ENCODE measurements at regions not wholly inside any gene's neighbourhood (a gene's known extent, or its start where the extent isn't known, plus 50 kb on each side); places are given as distances from the start of the nearest gene placed in this dataset.

DNA sequence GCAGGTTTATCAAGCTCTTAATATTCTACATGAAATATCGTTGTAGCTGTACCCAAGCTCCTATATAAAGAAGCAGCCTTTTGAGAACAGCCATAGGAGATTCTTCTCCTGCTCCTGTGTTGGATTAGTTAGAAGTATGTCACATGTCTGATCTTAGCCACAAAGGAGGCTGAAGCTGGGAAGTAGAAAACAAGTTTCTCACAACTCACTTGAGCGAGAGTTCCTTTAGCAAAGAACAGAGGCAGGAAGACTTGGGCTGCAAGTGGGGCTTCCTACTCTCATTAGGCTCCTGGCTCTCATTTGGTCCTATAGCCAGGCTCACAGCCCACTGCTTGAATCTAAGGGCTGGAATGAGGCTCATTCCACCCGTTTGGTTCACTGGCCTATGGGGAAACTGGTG is 281.9 kb downstream of the BTG1 start:
- DNase-seq (ENCODE audit: low read depth in 3 of 3, low spot score in 1 of 3): no peak

DNA sequence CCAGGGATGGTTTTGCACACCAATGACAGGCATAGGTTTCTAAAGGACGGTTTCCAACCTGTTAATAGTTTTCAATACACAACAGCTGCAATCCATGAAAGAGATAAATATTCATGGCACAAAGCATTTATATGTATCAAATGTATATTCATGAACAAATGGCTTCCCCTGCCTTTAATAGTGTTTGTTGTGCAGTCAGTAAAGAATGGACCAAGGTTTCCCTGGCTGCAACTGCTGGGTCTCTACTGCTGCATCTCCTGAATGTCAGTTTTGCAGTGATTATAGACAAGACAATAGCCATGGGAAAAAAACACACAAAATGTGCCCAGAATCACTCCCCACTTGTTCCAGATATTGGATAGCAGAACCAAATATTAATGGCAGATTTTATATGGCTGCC is 284.1 kb downstream of the BTG1 start:
- DNase-seq (ENCODE audit: low read depth in 3 of 3, low spot score in 1 of 3): no peak

DNA sequence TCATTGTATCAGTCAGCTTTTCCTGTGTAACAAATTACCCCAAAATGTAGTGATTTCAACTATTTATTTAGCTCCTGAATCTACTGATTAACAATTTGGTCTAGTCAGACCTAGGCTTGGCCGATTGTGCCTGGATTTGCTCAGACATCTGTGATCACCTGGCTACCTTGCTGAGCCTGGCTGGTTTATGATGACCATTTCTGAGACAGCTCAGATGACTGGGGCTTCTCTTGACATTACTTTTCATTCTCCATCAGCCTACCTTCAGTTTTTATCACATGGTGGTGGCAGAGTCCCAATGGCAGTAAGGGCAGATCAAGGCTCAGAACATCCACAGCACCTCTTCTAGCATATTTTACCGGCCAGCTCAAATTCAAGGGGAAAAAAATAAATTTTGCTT is 286.3 kb downstream of the BTG1 start:
- no peak for DNase-seq (ENCODE audit: low read depth in 3 of 3, low spot score in 1 of 3)

DNA sequence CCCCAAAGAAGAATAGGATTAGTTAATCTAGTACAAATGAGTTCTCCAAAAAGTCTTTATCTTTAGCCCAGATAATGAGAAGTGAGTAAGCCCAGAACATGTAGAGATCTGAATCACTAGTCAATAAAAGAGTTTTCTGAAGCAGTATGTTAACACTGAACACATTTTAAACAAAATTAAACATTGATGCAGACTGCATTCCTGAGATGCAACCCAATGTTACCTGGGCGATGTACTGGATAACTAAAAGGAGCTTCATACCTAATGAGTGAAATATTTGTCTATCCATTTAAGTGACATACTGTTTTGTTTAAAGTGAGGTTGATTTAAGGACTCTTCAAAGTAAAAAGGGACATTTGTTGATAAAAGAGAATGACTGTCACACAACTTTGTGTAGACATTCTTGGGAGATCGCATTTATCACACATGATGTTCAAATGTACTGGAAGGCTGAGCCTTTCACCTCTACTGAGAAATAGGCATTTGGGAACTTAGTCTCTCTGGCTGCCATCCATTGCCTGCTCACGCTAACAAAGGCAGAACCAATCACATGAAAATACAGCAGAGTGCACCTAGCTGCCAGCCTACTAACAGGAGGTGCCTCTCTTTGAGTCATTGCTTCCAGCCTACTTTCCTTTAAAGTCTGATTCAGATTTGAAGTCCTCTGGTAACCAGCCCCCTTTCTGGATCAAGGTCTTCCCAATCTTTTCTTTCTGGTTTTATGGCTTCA is 287.7 kb downstream of the BTG1 start:
- DNase-seq (ENCODE audit: low read depth in 3 of 3, low spot score in 1 of 3): no peak

DNA sequence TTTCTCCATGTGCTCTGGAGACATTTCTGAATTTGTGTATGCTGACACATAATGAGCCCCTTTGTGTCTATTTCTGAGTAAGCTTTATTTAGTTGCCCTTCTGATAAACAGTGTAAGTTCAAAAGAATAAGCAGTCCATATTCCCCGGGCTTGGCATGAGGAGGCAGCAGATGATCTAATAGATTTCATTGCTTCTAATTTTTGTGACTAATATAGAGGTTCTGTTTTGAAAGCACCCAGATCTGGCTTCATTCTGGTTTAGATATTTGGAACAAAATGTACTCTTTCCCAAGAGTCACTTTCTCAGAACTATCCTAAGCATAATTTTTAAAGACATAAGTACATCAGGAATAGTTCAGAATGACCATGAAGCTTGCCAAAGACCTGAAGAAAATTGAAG is 290.9 kb downstream of the BTG1 start:
- no peak for DNase-seq (ENCODE audit: low read depth in 3 of 3, low spot score in 1 of 3)

DNA sequence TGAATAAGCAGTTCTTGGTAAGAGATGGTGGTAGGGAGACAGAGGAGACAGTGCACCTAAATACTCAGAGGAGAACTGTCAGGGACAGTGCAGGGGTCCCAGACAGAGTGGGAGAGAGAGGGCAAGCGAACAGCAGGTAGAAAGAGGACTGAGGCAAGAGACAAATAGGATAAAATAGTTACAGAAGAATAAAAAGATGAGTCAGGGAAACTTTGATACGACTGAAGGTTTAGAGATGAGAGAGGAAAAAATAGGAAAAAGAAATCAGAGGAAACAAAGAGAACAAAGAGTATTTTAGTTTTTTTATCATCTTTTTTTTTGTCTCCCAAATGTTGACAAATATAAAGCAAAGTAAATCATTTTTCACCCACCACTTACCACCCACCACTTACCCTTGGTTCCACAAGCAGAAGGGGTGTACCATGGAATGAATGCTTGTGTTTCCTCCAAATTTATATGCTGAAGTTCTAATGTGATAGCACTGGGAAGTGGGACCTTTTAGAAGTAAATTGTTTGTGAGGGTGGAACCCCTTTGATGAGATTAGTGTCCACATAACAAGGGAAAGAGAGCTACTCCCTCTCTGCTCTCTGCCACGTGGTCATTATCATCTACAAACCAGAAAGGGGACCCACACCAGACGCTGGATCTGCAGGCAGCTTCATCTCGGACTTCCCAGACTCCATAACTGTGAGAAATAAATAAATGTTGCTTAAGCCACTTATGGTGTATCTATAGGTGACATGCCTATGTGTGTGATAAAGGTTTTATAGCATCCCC is 292.1 kb downstream of the BTG1 start:
- no peak for DNase-seq (ENCODE audit: low read depth in 3 of 3, low spot score in 1 of 3)

DNA sequence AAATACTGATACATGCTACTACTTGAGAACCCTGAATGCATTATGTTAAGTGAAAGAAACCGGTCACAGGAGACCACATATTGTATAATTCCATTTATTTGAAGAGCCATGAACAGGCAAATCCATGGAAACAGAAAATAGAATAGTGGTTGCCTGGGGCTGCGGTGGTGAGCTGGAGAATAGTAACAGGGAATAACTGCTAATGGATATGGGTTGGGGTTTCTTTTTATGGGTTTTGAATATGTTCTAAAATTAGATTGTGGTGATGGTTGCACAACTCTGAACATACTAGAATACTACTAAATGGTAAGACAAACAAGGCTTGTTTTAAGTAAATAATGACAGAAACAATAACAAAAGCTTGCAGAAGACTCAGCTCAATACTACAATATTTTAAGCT is 293.0 kb downstream of the BTG1 start:
- DNase-seq (ENCODE audit: low read depth in 3 of 3, low spot score in 1 of 3): no peak

DNA sequence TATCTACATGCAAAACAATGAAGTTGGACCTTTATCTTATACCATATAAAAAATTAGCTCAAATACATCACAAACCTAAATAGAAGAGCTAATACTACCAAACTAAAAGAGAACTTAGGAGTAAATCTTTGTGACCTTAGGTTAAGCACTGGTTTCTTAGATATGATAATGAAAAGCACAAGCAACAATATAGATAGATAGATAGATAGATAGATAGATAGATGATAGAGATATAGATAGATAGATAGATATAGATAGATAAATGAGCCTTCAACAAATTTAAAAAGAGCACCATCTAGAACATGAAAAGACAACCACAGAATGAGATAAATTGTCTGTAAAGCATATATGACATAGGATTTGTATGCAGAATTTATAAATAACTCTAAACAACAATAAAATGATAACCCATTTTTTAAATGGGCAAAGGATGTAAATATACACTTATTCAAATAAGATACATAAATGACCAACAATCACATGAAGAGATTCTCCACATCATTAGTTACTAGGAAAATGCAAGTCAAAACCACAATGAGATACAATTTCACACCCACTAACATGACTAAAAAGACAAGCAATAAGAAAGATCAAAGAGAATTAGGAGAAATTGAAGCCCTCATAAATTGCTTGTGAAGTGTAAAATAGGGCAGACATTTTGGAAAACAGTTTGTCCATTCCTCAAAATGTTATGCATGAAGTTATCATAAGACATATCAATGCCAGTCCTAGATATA is 293.7 kb downstream of the BTG1 start:
- DNase-seq (ENCODE audit: low read depth in 3 of 3, low spot score in 1 of 3): no peak

DNA sequence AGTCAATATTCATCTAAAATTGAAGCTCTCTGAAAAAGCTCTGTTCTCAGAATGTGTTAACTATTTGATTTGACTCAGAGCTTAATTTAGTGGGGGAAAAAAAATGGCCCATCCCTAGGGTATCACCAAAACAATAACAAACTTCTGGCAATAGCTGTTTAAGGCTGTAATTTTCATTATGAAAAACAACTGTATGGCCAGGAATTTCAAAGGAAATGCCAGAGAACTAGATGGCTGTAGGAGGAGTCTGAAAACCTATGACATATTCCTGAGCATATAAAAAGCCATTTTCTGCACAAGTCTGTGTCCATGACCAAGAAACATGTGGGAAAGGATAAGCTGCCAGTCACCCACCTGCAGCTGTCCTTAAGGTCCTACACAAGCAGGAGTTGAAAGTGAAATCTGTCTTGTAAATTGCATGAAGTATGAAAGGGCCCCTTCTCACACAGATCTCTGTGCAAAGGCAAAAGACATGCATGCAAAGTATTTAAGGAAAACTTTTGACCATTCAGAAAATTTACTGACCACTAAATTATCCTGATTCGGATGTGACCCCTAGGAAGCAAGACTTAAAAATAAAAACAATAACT is 299.1 kb downstream of the BTG1 start:
- DNase-seq (ENCODE audit: low read depth in 3 of 3, low spot score in 1 of 3): no peak

DNA sequence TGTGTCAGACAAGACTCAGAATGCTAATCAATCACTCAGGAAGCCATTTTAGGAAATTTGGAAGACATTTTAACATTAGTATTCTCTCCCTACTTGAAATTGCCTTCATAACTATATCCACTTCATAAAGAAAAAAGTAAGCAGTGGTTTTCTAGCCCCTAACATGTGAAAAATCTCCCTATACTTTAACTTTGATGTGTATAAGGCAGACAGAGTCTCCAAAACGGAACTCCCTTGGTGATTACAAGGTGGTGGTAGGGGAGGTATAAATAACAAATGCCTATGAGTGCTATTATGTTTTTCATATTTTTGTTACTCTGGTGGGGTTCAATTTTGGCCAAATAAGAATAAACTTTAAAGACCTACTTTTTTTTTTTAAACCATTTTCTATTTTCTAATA is 300.3 kb downstream of the BTG1 start:
- DNase-seq (ENCODE audit: low read depth in 3 of 3, low spot score in 1 of 3): no peak

DNA sequence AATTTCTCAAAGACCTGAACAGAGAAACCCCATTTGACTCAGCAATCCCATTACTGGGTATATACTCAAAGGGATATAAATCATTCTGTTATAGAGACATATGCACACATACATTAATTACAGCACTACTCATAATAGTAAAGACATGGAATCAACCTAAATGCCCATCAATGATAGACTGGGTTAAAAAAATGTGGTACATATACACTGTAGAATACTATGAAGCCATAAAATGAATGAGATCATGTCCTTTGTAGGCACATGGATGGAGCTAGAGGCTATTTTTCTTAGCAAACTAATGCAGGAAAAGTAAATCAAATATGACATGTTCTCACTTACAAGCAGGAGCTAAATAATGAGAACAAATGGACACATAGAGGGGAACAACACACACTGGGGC is 303.8 kb downstream of the BTG1 start:
- DNase-seq (ENCODE audit: low read depth in 3 of 3, low spot score in 1 of 3): no peak

DNA sequence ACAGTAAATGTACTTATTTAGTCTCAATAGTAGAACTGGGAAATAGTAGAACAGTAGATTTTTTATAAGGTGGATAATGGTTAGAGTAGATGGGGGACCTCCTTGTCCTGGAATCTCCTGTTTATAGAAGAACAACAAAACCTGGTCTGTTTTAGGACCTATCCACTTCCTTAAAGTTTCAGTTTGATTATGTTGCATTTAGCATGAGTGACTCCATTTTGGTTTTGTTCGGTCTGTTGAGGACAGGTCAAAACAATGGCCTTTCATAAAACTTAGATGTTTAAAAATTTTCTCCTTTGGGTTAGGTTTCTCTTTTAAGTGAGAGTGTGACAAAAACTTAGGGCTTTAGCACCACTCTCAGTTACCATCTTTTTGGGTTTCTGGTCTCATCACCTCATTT is 308.9 kb downstream of the BTG1 start:
- no peak for DNase-seq (ENCODE audit: low read depth in 3 of 3, low spot score in 1 of 3)

DNA sequence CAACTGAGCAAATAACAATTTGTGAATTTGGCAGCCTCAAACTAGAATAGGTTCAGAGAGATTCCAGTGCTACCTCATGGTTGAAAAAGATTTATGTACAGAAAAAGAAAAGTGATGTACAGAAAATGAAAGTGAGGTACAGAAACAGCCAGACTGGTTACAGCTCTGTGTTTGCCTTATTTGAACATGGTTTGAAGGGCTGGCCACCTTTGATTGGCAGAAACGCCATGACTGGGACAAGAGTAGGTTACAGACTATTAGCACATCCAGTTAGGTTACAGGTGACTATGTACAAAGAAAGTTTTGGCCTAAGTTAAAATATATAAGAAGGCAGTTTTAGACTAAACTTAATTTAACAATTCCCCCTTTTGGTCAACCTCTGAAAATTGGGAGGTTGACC is 309.4 kb downstream of the BTG1 start:
- DNase-seq (ENCODE audit: low read depth in 3 of 3, low spot score in 1 of 3): no peak

DNA sequence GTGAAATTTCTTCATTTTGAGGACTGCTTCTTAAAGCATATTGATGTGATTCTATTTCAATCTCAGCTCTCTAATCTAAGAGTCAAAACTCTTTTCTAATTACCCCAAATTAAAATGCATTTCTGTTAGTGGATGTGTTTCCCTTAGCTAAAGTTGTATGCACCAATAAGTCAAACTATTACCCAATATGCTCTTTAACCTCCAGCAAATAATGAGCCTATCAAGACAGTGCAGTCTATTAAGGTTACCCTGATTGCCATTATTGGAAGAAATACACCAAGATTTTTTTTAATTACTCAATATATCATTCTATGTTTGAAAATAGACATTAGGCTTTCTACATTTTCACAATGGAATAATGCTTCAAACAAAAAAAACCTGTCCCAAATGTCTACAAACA is 310.0 kb downstream of the BTG1 start:
- no peak for DNase-seq (ENCODE audit: low read depth in 3 of 3, low spot score in 1 of 3)

DNA sequence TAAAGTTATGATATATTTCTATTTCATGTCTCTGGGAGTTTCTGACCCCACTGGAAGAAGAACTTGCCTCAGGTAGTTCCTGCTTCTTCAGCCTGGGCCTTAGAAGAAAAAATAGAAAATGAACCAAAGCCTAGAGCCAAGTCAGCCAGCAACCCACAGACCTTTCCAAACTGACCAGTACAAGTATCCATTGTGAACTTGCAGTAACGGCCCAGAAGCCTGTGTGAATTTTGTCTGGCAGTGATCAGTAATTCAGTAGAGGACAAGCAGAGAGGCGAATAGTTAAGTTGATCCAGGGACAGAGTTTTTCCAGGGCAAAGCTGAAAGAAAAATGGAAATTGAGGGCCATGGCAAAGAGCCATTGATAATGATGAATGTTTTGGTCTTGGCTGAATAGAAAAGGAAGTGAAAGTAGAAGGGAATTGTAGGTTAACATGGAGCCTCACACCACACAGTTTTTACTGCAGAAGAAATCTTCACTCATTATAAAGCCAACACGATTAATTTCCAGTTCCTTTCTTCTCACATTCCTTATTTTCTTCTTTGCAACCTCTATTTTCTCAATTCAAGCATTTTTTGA is 311.8 kb downstream of the BTG1 start:
- no peak for DNase-seq (ENCODE audit: low read depth in 3 of 3, low spot score in 1 of 3)

DNA sequence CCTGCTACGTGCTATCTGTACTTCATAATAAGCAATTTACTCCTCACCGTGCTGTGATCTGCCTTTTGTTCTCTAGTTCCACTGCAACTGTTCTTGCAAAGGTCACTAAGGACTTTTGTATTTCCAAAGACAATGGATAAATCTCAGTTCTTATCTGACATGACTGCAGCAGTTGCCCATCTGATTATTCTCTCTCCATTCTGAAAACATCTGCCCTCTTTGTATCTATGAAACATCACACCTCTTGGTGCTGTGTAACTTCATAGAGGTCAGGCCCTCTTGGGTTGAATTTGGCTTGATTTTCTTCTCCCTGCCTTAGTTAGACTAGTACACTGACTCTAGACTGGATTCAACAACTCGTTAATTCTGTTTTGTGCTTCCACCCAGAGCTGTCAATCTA is 319.6 kb downstream of the BTG1 start:
- no peak for DNase-seq (ENCODE audit: low read depth in 3 of 3, low spot score in 1 of 3)

DNA sequence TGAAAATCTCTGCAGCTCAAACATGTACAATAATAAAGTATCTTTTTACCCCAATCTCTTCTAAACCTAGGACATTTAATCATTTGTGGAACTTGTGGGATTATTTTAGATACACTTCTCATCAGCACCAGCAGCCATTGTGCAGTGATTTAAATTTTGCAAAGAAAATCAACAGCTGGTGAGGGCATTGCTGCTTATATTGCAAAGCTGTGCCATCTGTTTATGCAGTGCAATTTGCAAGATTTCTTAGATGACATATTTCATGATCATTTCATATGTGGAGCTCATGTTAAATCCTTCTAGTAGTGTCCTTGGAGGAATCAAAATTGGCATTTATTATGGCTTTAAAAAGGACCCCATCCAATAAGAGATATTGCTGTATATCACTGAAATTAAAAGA is 320.7 kb downstream of the BTG1 start:
- no peak for DNase-seq (ENCODE audit: low read depth in 3 of 3, low spot score in 1 of 3)

DNA sequence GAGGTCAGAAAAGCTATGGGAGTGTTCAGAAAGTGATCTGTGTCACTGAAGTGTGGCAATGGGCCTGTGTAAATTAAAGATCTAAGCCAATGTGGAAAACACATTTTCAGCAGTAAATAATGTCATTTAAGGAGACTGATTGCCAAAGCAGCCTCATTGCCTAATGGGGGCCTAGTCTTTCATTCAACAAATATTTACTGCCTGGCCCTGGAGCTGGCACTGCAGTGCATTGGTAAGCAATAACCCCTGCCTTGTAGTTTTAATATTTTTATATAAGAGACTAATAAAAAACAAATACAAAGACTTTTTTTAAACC is 326.6 kb downstream of the BTG1 start:
- DNase-seq (ENCODE audit: low read depth in 3 of 3, low spot score in 1 of 3): no peak

DNA sequence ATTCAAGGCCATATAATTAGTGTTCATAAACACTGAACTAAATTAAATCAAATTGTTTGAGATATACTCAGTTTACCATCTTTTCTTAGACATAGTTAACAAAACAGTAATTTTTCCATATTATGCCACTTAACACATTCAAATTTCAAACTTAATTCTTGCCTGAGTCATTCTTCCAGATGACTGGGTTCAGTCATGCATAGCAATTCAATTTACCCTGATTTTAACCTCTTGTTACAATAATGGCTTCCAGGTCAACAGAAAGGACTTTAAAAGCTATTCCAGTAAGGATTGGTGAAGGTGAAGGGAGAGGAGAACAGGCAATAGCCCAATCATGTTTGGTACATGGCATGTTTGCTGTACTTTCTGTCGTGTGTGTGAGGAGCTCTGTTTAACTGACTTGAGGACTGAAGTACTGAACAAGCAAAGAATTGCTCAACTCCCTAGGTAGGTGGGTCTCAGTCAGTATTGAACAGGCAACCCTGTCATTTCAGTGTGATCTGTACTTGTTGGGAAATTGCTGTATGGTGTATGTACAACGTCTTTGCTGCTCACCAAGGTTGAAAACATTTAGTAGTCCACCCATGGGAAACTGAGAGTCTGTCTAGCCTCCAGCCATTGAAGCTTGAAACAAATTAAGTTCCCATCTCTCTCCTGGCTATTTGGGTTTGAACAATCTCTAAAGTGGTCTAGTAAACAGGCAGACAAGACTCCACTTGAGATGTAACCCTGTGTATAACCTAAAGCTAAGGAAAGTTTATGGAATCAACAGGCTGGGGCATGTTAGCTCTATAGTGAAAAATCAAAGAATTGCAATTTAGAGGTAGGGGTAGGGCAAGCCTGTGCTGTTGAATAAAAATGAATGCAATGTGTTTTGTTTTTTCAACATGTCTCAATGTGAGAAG is 327.2 kb downstream of the BTG1 start:
- DNase-seq (ENCODE audit: low read depth in 3 of 3, low spot score in 1 of 3): no peak

DNA sequence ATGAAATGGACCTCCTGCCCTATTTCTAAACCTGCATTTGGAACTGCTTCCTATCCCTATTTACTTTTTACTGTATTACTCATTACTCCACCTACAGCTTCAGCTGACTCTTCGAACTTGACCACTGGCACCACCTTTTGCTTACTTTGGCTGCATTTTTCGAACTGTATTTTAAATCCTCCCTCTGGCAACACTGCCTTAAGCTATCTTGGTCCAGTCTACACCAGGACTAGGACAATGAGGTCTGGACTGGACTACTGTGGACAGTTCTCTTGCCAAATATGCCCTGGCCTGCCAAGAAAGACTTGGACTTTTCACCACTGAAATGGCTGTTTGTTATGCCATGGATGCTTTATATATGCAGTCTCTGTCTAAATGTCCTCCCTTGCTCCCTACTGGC is 328.1 kb downstream of the BTG1 start:
- DNase-seq (ENCODE audit: low read depth in 3 of 3, low spot score in 1 of 3): no peak

DNA sequence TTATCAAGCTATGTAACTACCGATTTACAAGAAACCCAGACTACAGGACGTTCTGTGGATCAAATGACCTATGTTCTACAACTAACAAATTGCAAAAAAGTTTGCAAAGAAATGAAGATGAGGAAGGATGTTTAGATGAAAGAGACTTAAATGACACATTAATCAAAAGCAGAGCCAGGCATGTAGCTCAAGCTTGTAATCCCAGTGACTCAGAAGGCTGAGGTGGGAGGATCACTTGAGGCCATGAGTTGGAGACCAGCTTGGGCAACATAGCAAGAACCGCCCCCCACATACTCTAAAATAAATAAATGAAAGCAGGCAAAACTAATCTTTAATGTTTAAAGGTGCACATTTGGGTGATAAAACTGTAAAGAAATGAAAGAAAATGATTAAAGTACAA is 331.9 kb downstream of the BTG1 start:
- DNase-seq (ENCODE audit: low read depth in 3 of 3, low spot score in 1 of 3): no peak

All from stimulated activated CD4-positive, alpha-beta T cell treated with anti-CD3 and anti-CD28 coated beads, TNF-alpha, amount 100 ng/mL, for 1 hour (primary cell).